ENCODE measurements at regions not wholly inside any gene's neighbourhood (a gene's known extent, or its start where the extent isn't known, plus 50 kb on each side); places are given as distances from the start of the nearest gene placed in this dataset.
"Not testable (repeated sequence)": the region's sequence is repeated elsewhere in the genome, so short reads cannot be mapped to it uniquely, and the experiment has no call there.

GRCh38 chr18:65214456-65214855, 536.4 kb upstream of the CDH7 start (continued):
- TF ChIP-seq ZFP3 (CRISPR knock-in tag; IDR thresholded peaks at IDR 0.05) (no peak), ISL1 (CRISPR knock-in tag; IDR thresholded peaks at IDR 0.05) (no peak)

GRCh38 chr18:65206551-65207260, 544.1 kb upstream of the CDH7 start:
- no peak for TF ChIP-seq GLIS3 (CRISPR knock-in tag; IDR thresholded peaks at IDR 0.05)
- TF ChIP-seq TCF4 (CRISPR knock-in tag; IDR thresholded peaks at IDR 0.05; ENCODE audit: borderline replicate concordance) = no peak
- TF ChIP-seq SNAI2 (CRISPR knock-in tag; IDR thresholded peaks at IDR 0.05) = no peak
- no peak for TF ChIP-seq ESRRG (CRISPR knock-in tag; IDR thresholded peaks at IDR 0.05)
- no peak for TF ChIP-seq ZNF8 (CRISPR knock-in tag; IDR thresholded peaks at IDR 0.05)
- TF ChIP-seq ZFP30 (CRISPR knock-in tag; IDR thresholded peaks at IDR 0.05) = no peak
- TF ChIP-seq CREB5 (CRISPR knock-in tag; IDR thresholded peaks at IDR 0.05; ENCODE audit: low read depth) = no peak
- ATAC-seq = no peak

GRCh38 chr18:65202091-65202490, 548.7 kb upstream of the CDH7 start:
- TF ChIP-seq ZNF70 (CRISPR knock-in tag; IDR thresholded peaks at IDR 0.05) (no peak), ZNF565 (CRISPR knock-in tag; conservative IDR thresholded peaks at IDR 0.05; ENCODE audit: low read depth) (no peak), ARNTL (CRISPR knock-in tag; IDR thresholded peaks at IDR 0.05; ENCODE audit: borderline replicate concordance, low read depth) (no peak)
- ATAC-seq = no peak

DNA sequence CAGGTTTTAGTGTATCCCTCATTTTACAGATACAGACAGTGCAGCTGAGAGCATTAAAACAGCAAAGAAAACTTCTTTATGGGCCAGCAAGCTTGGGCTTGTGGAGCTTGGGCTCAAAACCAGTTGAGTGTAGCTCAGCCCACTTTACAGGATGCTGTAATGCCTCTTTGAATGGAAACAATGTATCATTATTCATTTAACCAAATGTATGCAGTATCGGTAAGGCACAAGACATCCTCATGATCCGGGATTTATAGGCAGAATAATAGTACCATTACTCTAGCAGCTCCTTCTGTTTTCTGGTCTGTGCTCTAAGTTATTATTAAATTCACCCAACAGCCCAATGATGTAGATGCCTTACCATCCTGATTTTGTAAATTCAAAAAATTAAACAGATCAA, 575.1 kb upstream of the CDH7 start:
- TF ChIP-seq ZFP30 (CRISPR knock-in tag; IDR thresholded peaks at IDR 0.05) (no peak), TCF4 (CRISPR knock-in tag; IDR thresholded peaks at IDR 0.05; ENCODE audit: borderline replicate concordance) (no peak), CSRNP3 (CRISPR knock-in tag; IDR thresholded peaks at IDR 0.05) (no peak), CSDC2 (CRISPR knock-in tag; IDR thresholded peaks at IDR 0.05) (no peak), CREB5 (CRISPR knock-in tag; IDR thresholded peaks at IDR 0.05; ENCODE audit: low read depth) (no peak)
- TF ChIP-seq, protein P1, sequence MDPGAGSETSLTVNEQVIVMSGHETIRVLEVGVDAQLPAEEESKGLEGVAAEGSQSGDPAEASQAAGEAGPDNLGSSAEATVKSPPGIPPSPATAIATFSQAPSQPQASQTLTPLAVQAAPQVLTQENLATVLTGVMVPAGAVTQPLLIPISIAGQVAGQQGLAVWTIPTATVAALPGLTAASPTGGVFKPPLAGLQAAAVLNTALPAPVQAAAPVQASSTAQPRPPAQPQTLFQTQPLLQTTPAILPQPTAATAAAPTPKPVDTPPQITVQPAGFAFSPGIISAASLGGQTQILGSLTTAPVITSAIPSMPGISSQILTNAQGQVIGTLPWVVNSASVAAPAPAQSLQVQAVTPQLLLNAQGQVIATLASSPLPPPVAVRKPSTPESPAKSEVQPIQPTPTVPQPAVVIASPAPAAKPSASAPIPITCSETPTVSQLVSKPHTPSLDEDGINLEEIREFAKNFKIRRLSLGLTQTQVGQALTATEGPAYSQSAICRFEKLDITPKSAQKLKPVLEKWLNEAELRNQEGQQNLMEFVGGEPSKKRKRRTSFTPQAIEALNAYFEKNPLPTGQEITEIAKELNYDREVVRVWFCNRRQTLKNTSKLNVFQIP (CRISPR knock-in tag; IDR thresholded peaks at IDR 0.05; ENCODE audit: borderline replicate concordance, low read depth) = no peak

DNA sequence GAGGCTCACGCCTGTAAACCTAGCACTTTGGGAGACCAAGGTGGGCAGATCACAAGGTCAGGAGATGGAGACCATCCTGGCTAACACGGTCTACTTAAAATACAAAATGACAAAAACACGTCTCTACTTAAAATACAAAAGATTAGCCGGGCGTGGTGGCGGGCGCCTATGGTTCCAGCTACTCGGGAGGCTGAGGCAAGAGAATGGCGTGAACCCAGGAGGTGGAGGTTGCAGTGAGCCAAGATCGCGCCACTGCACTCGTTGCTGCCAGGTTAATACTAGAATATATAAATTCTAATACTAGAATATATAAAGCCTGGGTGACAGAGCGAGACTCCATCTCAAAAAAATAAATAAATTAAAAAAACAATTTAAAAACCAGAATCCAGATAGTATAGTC, 588.7 kb upstream of the CDH7 start:
- not testable (repeated sequence) for ATAC-seq

More for the DNA sequence above, 575.1 kb upstream of the CDH7 start:
- ATAC-seq = no peak

DNA sequence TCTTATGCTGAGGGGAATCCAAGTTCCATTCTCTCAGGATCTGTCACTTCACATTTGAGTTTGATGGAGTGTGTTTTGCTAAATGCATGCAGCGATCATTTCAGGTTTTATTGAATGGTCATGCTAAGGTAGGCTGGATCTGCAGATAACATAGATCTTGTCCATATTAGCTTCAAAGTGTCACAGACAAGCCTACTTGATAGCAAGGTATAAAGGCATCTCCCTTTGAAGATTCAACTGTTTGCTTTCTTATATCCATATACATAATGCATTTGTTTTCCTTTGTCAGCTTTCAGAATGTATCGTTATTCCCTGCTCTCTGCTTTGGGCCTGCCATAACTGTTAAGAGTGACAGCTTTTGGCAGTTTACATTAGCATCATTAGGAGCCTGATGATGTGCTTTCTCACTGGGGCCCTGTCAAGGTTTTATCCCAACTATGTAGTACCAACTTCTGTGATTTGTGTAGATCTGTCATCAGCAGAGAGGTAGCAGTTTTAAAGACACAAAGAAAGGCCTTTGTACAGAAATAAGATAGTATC, 604.3 kb upstream of the CDH7 start:
- no peak for ATAC-seq

More for the DNA sequence above, 604.3 kb upstream of the CDH7 start:
- TF ChIP-seq ZNF8 (CRISPR knock-in tag; IDR thresholded peaks at IDR 0.05) (no peak), ARNTL (CRISPR knock-in tag; IDR thresholded peaks at IDR 0.05; ENCODE audit: borderline replicate concordance, low read depth) (no peak), RARB (CRISPR knock-in tag; IDR thresholded peaks at IDR 0.05) (no peak), CREB5 (CRISPR knock-in tag; IDR thresholded peaks at IDR 0.05; ENCODE audit: low read depth) (no peak), ESRRG (CRISPR knock-in tag; IDR thresholded peaks at IDR 0.05) (no peak), TOX (CRISPR knock-in tag; IDR thresholded peaks at IDR 0.05; ENCODE audit: borderline replicate concordance) (no peak), PPARA (CRISPR knock-in tag; IDR thresholded peaks at IDR 0.05; ENCODE audit: borderline replicate concordance) (no peak), ZFP30 (CRISPR knock-in tag; IDR thresholded peaks at IDR 0.05) (no peak), CSDC2 (CRISPR knock-in tag; IDR thresholded peaks at IDR 0.05) (no peak), ZFP3 (CRISPR knock-in tag; IDR thresholded peaks at IDR 0.05) (no peak), TCF4 (CRISPR knock-in tag; IDR thresholded peaks at IDR 0.05; ENCODE audit: borderline replicate concordance) (no peak), OSR1 (CRISPR knock-in tag; IDR thresholded peaks at IDR 0.05) (no peak), ISL1 (CRISPR knock-in tag; IDR thresholded peaks at IDR 0.05) (no peak)
- TF ChIP-seq, protein P2, sequence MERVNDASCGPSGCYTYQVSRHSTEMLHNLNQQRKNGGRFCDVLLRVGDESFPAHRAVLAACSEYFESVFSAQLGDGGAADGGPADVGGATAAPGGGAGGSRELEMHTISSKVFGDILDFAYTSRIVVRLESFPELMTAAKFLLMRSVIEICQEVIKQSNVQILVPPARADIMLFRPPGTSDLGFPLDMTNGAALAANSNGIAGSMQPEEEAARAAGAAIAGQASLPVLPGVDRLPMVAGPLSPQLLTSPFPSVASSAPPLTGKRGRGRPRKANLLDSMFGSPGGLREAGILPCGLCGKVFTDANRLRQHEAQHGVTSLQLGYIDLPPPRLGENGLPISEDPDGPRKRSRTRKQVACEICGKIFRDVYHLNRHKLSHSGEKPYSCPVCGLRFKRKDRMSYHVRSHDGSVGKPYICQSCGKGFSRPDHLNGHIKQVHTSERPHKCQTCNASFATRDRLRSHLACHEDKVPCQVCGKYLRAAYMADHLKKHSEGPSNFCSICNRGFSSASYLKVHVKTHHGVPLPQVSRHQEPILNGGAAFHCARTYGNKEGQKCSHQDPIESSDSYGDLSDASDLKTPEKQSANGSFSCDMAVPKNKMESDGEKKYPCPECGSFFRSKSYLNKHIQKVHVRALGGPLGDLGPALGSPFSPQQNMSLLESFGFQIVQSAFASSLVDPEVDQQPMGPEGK (CRISPR knock-in tag; IDR thresholded peaks at IDR 0.05; ENCODE audit: borderline replicate concordance) = no peak
- TF ChIP-seq, protein P1 (CRISPR knock-in tag; IDR thresholded peaks at IDR 0.05; ENCODE audit: borderline replicate concordance, low read depth) = no peak
